ENCODE measurements at regions not wholly inside any gene's neighbourhood (a gene's known extent, or its start where the extent isn't known, plus 50 kb on each side); places are given as distances from the start of the nearest gene placed in this dataset.
"Not testable (repeated sequence)": the region's sequence is repeated elsewhere in the genome, so short reads cannot be mapped to it uniquely, and the experiment has no call there.

GRCh38 chr9:42335342-42335741 is 151.9 kb downstream of the SPATA31A6 start:
- H3K36me3 ChIP-seq; ATAC-seq (ENCODE audit: insufficient number of reproducible peaks, low FRiP score, low read depth); DNase-seq (ENCODE audit: low spot score); H3K4me1 ChIP-seq (ENCODE audit: control insufficient read depth in 1 of 2, low read depth in 2 of 2); H3K27me3 ChIP-seq (replicated peaks; ENCODE audit: insufficient read depth); H3K27ac ChIP-seq; H3K4me3 ChIP-seq; H3K9me3 ChIP-seq: not testable (repeated sequence)

- H3K27ac ChIP-seq; DNase-seq (ENCODE audit: low spot score); H3K4me1 ChIP-seq (ENCODE audit: control insufficient read depth in 1 of 2, low read depth in 2 of 2); H3K27me3 ChIP-seq (replicated peaks; ENCODE audit: insufficient read depth); H3K4me3 ChIP-seq; ATAC-seq (ENCODE audit: insufficient number of reproducible peaks, low FRiP score, low read depth); H3K9me3 ChIP-seq; H3K36me3 ChIP-seq: not testable (repeated sequence)
Observed at GRCh38 chr9:42335984-42336657, 152.7 kb downstream of the SPATA31A6 start.

DNA sequence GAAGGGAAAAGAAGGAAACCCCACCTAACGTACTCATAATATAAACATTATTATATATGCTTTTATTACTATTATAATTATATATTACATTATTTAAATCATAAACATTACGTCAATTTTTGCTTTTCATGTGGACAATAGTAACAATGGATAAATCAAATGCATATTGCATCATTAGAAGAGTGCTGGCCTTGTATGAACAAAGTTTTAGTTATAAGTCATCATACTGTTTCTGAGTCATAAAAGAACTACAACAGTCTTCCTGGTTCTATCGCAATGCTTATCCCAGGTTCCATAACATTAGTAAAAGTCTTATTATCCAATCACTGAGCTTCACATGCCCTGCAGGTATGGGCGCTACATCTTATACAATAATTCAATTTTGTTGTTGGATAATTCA is 154.8 kb downstream of the SPATA31A6 start:
- H3K4me3 ChIP-seq; H3K27ac ChIP-seq; H3K9me3 ChIP-seq; DNase-seq (ENCODE audit: low spot score); H3K27me3 ChIP-seq (replicated peaks; ENCODE audit: insufficient read depth); H3K4me1 ChIP-seq (ENCODE audit: control insufficient read depth in 1 of 2, low read depth in 2 of 2); H3K36me3 ChIP-seq; ATAC-seq (ENCODE audit: insufficient number of reproducible peaks, low FRiP score, low read depth): not testable (repeated sequence)

DNA sequence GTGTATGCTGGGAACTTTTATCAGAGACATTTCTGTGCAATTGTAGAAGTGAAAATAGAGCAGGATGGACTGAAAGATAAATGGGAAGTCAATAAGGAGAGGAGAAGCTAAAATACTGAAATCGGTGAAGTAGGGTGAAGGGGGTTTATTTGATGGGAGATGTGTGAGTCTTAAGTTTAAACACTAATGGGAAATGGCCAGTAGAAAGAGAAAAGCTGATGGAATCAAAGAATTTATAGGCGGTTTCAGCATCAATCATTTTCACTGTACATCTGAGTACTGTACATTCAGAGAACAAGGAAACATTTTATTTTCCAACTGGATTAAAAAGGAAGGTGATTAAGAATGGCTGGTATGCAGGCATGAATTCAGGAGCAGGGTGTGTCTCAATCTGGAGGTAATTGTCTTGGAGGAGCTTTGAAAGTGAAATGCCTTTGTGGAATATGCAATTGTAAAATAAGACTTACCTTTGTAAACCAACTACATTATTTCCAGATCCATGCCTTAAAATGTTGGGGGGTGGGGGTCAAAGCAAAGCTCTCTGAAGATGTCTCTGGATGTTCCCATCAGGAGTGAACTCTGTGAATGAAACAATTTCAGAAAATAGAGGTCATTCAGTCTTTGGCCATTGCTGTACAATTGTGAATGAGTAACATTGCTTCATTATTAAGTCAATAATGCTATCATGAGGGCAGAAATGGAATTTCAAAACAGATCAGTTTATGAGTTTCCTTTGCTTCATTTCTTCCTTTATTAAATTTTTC is 156.4 kb downstream of the SPATA31A6 start:
- not testable (repeated sequence) for H3K27me3 ChIP-seq (replicated peaks; ENCODE audit: insufficient read depth); H3K4me3 ChIP-seq; H3K27ac ChIP-seq; ATAC-seq (ENCODE audit: insufficient number of reproducible peaks, low FRiP score, low read depth); H3K4me1 ChIP-seq (ENCODE audit: control insufficient read depth in 1 of 2, low read depth in 2 of 2); H3K9me3 ChIP-seq; H3K36me3 ChIP-seq; DNase-seq (ENCODE audit: low spot score)

DNA sequence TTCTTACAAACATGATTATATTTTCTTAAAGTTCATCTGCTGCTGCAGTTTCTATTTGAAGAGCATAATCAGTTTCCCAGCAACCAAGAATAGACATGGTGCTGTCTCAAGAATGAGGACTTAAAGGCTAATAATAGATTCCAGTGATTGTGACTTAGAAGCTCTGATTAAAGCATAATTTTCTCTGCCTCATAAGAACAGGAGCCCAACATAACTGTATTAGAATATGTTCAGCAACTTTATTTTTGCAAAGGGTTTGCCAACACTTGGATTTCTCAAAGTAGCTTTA is 156.9 kb downstream of the SPATA31A6 start:
- not testable (repeated sequence) for H3K4me1 ChIP-seq (ENCODE audit: control insufficient read depth in 1 of 2, low read depth in 2 of 2); DNase-seq (ENCODE audit: low spot score); H3K27ac ChIP-seq; H3K27me3 ChIP-seq (replicated peaks; ENCODE audit: insufficient read depth); H3K4me3 ChIP-seq; H3K36me3 ChIP-seq; ATAC-seq (ENCODE audit: insufficient number of reproducible peaks, low FRiP score, low read depth); H3K9me3 ChIP-seq

DNA sequence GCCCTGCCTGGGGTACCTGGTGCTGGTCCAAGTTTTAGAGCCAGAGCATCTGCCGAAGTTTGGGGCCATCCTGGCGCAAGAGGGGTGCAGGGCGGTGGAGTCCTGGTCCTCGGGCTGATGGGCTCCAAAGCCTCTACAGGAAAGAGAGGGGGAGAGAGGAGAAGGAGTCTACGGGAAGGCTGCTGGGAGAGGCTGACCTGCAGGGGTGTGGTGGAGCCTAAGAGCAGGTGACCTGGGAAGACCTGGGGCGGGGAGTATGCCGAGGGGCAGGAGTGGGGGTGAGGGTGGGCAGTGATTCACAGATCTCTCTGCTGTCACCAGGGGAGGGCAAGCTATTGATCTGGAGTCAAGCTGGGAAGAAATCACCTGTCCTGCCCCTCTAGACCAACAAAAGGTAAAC is 158.4 kb downstream of the SPATA31A6 start:
- not testable (repeated sequence) for H3K27ac ChIP-seq; H3K4me1 ChIP-seq (ENCODE audit: control insufficient read depth in 1 of 2, low read depth in 2 of 2); H3K27me3 ChIP-seq (replicated peaks; ENCODE audit: insufficient read depth); H3K4me3 ChIP-seq; H3K9me3 ChIP-seq; ATAC-seq (ENCODE audit: insufficient number of reproducible peaks, low FRiP score, low read depth); DNase-seq (ENCODE audit: low spot score); H3K36me3 ChIP-seq

GRCh38 chr9:42342297-42342696 is 158.8 kb downstream of the SPATA31A6 start:
- not testable (repeated sequence) for H3K27ac ChIP-seq; H3K27me3 ChIP-seq (replicated peaks; ENCODE audit: insufficient read depth); H3K4me1 ChIP-seq (ENCODE audit: control insufficient read depth in 1 of 2, low read depth in 2 of 2); H3K36me3 ChIP-seq; H3K4me3 ChIP-seq; ATAC-seq (ENCODE audit: insufficient number of reproducible peaks, low FRiP score, low read depth); H3K9me3 ChIP-seq; DNase-seq (ENCODE audit: low spot score)

- not testable (repeated sequence) for H3K4me1 ChIP-seq (ENCODE audit: control insufficient read depth in 1 of 2, low read depth in 2 of 2); H3K27me3 ChIP-seq (replicated peaks; ENCODE audit: insufficient read depth); ATAC-seq (ENCODE audit: insufficient number of reproducible peaks, low FRiP score, low read depth); H3K4me3 ChIP-seq; H3K27ac ChIP-seq; H3K9me3 ChIP-seq; H3K36me3 ChIP-seq; DNase-seq (ENCODE audit: low spot score)
Observed at GRCh38 chr9:42344508-42344907, 161.0 kb downstream of the SPATA31A6 start.

DNA sequence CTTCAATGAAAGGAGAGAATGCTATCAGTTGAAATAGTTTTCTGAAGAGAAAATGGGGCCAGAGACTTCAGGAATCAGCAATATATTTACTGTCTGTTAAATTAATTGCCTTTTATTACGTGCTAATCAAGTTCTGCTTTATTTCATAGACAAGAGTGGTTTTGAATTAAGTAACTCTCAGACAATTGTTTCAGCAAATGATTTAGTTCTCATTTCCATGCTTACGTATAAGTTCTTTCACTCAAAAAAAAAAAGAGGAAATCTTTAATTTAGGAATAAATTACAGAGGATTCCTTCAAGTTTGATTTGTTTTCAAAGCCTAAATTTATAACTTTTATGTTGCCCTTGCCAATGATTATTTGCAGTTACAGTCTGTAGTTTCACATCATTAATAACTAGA is 163.5 kb downstream of the SPATA31A6 start:
- H3K27me3 ChIP-seq (replicated peaks; ENCODE audit: insufficient read depth); H3K4me3 ChIP-seq; H3K9me3 ChIP-seq; DNase-seq (ENCODE audit: low spot score); H3K36me3 ChIP-seq; ATAC-seq (ENCODE audit: insufficient number of reproducible peaks, low FRiP score, low read depth); H3K4me1 ChIP-seq (ENCODE audit: control insufficient read depth in 1 of 2, low read depth in 2 of 2); H3K27ac ChIP-seq: not testable (repeated sequence)

- H3K27me3 ChIP-seq (replicated peaks; ENCODE audit: insufficient read depth); H3K9me3 ChIP-seq; H3K36me3 ChIP-seq; H3K4me1 ChIP-seq (ENCODE audit: control insufficient read depth in 1 of 2, low read depth in 2 of 2); H3K4me3 ChIP-seq; ATAC-seq (ENCODE audit: insufficient number of reproducible peaks, low FRiP score, low read depth); DNase-seq (ENCODE audit: low spot score); H3K27ac ChIP-seq: not testable (repeated sequence)
Observed at GRCh38 chr9:42349181-42349580, 165.7 kb downstream of the SPATA31A6 start.

DNA sequence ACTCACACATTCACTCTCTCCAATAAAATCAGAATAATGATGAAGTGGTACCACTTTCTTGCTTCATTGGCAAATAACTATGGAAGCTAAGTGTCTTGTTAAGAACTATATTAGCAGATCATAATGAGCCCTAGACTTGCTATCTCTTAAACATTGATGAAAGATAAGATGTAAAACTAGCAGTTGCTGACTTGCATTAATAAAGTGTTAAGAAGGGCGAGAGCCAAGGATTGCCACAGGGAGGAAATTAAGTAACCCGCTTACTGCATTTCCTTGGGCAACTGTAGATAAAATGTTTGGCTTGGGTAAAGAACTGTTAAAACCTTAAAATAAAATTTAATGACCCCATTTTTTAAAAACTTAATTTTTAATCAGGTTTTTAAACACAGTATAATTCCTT is 167.0 kb downstream of the SPATA31A6 start:
- DNase-seq (ENCODE audit: low spot score); H3K27ac ChIP-seq; H3K27me3 ChIP-seq (replicated peaks; ENCODE audit: insufficient read depth); H3K36me3 ChIP-seq; H3K4me1 ChIP-seq (ENCODE audit: control insufficient read depth in 1 of 2, low read depth in 2 of 2); H3K4me3 ChIP-seq; H3K9me3 ChIP-seq; ATAC-seq (ENCODE audit: insufficient number of reproducible peaks, low FRiP score, low read depth): not testable (repeated sequence)

GRCh38 chr9:42357604-42358373 is 174.3 kb downstream of the SPATA31A6 start:
- not testable (repeated sequence) for H3K9me3 ChIP-seq; H3K27me3 ChIP-seq (replicated peaks; ENCODE audit: insufficient read depth); H3K4me1 ChIP-seq (ENCODE audit: control insufficient read depth in 1 of 2, low read depth in 2 of 2); H3K27ac ChIP-seq; DNase-seq (ENCODE audit: low spot score); H3K36me3 ChIP-seq; ATAC-seq (ENCODE audit: insufficient number of reproducible peaks, low FRiP score, low read depth); H3K4me3 ChIP-seq
